HL-60 (cell line): ENCODE measurements at regions not wholly inside any gene's neighbourhood (a gene's known extent, or its start where the extent isn't known, plus 50 kb on each side); places are given as distances from the start of the nearest gene placed in this dataset.

Source experiments
- GABPA ChIP-seq: IDR thresholded peaks from 2 replicates; pipeline ENCODE4 v1.6.1; 2012; ENCODE audit warnings: low read depth
- TF ChIP-seq, protein P1 (sequence below): IDR thresholded peaks from one replicate; pipeline ENCODE4 v1.5.1; 2011; ENCODE audit warnings: low read length, control low read depth, inconsistent platforms; ENCODE audit not compliant: insufficient read depth

- TF ChIP-seq, protein P1, sequence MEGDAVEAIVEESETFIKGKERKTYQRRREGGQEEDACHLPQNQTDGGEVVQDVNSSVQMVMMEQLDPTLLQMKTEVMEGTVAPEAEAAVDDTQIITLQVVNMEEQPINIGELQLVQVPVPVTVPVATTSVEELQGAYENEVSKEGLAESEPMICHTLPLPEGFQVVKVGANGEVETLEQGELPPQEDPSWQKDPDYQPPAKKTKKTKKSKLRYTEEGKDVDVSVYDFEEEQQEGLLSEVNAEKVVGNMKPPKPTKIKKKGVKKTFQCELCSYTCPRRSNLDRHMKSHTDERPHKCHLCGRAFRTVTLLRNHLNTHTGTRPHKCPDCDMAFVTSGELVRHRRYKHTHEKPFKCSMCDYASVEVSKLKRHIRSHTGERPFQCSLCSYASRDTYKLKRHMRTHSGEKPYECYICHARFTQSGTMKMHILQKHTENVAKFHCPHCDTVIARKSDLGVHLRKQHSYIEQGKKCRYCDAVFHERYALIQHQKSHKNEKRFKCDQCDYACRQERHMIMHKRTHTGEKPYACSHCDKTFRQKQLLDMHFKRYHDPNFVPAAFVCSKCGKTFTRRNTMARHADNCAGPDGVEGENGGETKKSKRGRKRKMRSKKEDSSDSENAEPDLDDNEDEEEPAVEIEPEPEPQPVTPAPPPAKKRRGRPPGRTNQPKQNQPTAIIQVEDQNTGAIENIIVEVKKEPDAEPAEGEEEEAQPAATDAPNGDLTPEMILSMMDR: no peak
- no peak for TF ChIP-seq GABPA
Observed at GRCh38 chr9:7970681-7971330, 171.2 kb upstream of the DMAC1 start.
